ENCODE measurements at regions not wholly inside any gene's neighbourhood (a gene's known extent, or its start where the extent isn't known, plus 50 kb on each side); places are given as distances from the start of the nearest gene placed in this dataset.

GRCh38 chr6:84498905-84499304 lies 265.5 kb downstream of the TBX18 start:
- ATAC-seq (no peak), DNase-seq (no peak)
- Histone ChIP-seq H3K4me3 (no peak overlapping the region), H3K4me1 (no peaks in the 10 kb centered on the region), H3K9me3 (no peaks in the 10 kb centered on the region), H3K27me3 (ENCODE audit: low read depth) (no peaks in the 10 kb centered on the region), H3K27ac (no peak overlapping the region), H3K36me3 (no peaks in the 10 kb centered on the region)
- intact Hi-C loops (cut with DNase I): no loop called here
- TF ChIP-seq CTCF (IDR thresholded peaks at IDR 0.05): no peak

GRCh38 chr6:84492241-84493165 lies 265.1 kb upstream of the CEP162 start:
- no peaks in the 10 kb centered on the region for H3K9me3 ChIP-seq
- no peaks in the 10 kb centered on the region for H3K36me3 ChIP-seq
- intact Hi-C loops (cut with DNase I): no loop called here
- H3K4me3 ChIP-seq: no peak overlapping the region
- DNase-seq (no peak), ATAC-seq (no peak)
- no peaks in the 10 kb centered on the region for H3K4me1 ChIP-seq
- no peak overlapping the region for H3K27ac ChIP-seq
- H3K27me3 ChIP-seq (ENCODE audit: low read depth): no peaks in the 10 kb centered on the region
- no peak for TF ChIP-seq CTCF (IDR thresholded peaks at IDR 0.05)

GRCh38 chr6:84489598-84489997 lies 262.2 kb upstream of the CEP162 start:
- DNase-seq (no peak), ATAC-seq (no peak)
- H3K27ac ChIP-seq: no peak overlapping the region
- no peaks in the 10 kb centered on the region for H3K9me3 ChIP-seq
- no peak overlapping the region for H3K4me3 ChIP-seq
- no peak for TF ChIP-seq CTCF (IDR thresholded peaks at IDR 0.05)
- no peaks in the 10 kb centered on the region for H3K36me3 ChIP-seq
- no peaks in the 10 kb centered on the region for H3K27me3 ChIP-seq (ENCODE audit: low read depth)
- H3K4me1 ChIP-seq: no peaks in the 10 kb centered on the region
- intact Hi-C loops (cut with DNase I): no loop called here

GRCh38 chr6:84486526-84486925 lies 259.1 kb upstream of the CEP162 start:
- intact Hi-C loops (cut with DNase I): no loop called here
- H3K36me3 ChIP-seq: no peaks in the 10 kb centered on the region
- H3K4me1 ChIP-seq: no peaks in the 10 kb centered on the region
- no peak overlapping the region for H3K4me3 ChIP-seq
- H3K27me3 ChIP-seq (ENCODE audit: low read depth): no peaks in the 10 kb centered on the region
- no peak for TF ChIP-seq CTCF (IDR thresholded peaks at IDR 0.05)
- DNase-seq (no peak), ATAC-seq (no peak)
- no peaks in the 10 kb centered on the region for H3K9me3 ChIP-seq
- no peak overlapping the region for H3K27ac ChIP-seq

GRCh38 chr6:84469144-84469543 lies 241.7 kb upstream of the CEP162 start:
- Histone ChIP-seq H3K4me1 (no peaks in the 10 kb centered on the region), H3K36me3 (no peaks in the 10 kb centered on the region), H3K4me3 (no peak overlapping the region), H3K27me3 (ENCODE audit: low read depth) (no peaks in the 10 kb centered on the region), H3K9me3 (no peaks in the 10 kb centered on the region), H3K27ac (no peak overlapping the region)
- ATAC-seq (no peak), DNase-seq (no peak)
- intact Hi-C loops (cut with DNase I): no loop called here
- TF ChIP-seq CTCF (IDR thresholded peaks at IDR 0.05): no peak
